ENCODE measurements at regions not wholly inside any gene's neighbourhood (a gene's known extent, or its start where the extent isn't known, plus 50 kb on each side); places are given as distances from the start of the nearest gene placed in this dataset.

DNA sequence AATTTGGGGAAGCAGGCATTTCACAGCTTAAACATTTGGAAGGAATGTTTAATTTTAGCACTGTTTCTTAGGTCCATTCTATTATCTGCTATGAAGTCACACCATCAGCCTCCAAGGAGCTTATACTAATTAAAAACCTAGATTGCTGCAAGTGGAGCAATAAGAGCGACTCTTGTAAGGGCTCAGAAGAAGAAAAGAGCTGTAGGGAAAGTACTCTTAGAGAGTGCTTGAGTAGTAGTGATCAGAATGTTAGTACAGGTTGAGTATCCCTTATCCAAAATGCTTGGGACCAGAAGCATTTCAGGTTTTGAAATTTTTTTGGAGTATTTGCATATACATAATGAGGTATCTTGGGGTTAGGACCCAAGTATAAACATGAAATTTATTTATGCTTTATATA lies 285.3 kb downstream of the UBE3D start:
- intact Hi-C loops (cut with micrococcal nuclease; ENCODE audit: unreplicated experiment), result no loop called here
- BruUV-seq (replicated peaks), result no TSS peak
- no peaks in the 10 kb centered on the region for H3K4me1 ChIP-seq (ENCODE audit: control insufficient read depth, insufficient read depth, low read length)
- no peaks in the 10 kb centered on the region for H3K79me2 ChIP-seq (ENCODE audit: control insufficient read depth, insufficient read depth, low read length)
- TF ChIP-seq, protein P1, sequence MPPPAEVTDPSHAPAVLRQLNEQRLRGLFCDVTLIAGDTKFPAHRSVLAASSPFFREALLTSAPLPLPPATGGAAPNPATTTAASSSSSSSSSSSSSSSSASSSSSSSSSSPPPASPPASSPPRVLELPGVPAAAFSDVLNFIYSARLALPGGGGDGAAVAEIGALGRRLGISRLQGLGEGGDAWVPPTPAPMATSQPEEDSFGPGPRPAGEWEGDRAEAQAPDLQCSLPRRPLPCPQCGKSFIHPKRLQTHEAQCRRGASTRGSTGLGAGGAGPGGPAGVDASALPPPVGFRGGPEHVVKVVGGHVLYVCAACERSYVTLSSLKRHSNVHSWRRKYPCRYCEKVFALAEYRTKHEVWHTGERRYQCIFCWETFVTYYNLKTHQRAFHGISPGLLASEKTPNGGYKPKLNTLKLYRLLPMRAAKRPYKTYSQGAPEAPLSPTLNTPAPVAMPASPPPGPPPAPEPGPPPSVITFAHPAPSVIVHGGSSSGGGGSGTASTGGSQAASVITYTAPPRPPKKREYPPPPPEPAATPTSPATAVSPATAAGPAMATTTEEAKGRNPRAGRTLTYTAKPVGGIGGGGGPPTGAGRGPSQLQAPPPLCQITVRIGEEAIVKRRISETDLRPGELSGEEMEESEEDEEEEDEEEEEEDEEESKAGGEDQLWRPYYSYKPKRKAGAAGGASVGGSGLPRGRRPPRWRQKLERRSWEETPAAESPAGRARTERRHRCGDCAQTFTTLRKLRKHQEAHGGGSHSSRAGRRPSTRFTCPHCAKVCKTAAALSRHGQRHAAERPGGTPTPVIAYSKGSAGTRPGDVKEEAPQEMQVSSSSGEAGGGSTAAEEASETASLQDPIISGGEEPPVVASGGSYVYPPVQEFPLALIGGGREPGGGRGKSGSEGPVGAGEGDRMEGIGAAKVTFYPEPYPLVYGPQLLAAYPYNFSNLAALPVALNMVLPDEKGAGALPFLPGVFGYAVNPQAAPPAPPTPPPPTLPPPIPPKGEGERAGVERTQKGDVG (CRISPR knock-in tag; IDR thresholded peaks at IDR 0.05), result no peak
- TF ChIP-seq ZNF274 (IDR thresholded peaks at IDR 0.05; ENCODE audit: insufficient read depth, insufficient read length), result no peak
- TF ChIP-seq NFXL1 (IDR thresholded peaks at IDR 0.05; ENCODE audit: borderline replicate concordance), result no peak
- no peak for TF ChIP-seq CHD4 (IDR thresholded peaks at IDR 0.05)
- no peak for TF ChIP-seq NR2C2 (IDR thresholded peaks at IDR 0.05; ENCODE audit: borderline replicate concordance, control insufficient read depth, insufficient read length, low read depth)
- no peak for TF ChIP-seq BACH1 (IDR thresholded peaks at IDR 0.05; ENCODE audit: borderline replicate concordance)
- no peak for TF ChIP-seq RUNX3 (IDR thresholded peaks at IDR 0.05; ENCODE audit: low read length)
- no peak for TF ChIP-seq MYB (IDR thresholded peaks at IDR 0.05; ENCODE audit: borderline replicate concordance, low read depth, low read length)
- TF ChIP-seq, protein P2, sequence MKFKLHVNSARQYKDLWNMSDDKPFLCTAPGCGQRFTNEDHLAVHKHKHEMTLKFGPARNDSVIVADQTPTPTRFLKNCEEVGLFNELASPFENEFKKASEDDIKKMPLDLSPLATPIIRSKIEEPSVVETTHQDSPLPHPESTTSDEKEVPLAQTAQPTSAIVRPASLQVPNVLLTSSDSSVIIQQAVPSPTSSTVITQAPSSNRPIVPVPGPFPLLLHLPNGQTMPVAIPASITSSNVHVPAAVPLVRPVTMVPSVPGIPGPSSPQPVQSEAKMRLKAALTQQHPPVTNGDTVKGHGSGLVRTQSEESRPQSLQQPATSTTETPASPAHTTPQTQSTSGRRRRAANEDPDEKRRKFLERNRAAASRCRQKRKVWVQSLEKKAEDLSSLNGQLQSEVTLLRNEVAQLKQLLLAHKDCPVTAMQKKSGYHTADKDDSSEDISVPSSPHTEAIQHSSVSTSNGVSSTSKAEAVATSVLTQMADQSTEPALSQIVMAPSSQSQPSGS (IDR thresholded peaks at IDR 0.05; ENCODE audit: low read length), result no peak
- TF ChIP-seq, protein P3, sequence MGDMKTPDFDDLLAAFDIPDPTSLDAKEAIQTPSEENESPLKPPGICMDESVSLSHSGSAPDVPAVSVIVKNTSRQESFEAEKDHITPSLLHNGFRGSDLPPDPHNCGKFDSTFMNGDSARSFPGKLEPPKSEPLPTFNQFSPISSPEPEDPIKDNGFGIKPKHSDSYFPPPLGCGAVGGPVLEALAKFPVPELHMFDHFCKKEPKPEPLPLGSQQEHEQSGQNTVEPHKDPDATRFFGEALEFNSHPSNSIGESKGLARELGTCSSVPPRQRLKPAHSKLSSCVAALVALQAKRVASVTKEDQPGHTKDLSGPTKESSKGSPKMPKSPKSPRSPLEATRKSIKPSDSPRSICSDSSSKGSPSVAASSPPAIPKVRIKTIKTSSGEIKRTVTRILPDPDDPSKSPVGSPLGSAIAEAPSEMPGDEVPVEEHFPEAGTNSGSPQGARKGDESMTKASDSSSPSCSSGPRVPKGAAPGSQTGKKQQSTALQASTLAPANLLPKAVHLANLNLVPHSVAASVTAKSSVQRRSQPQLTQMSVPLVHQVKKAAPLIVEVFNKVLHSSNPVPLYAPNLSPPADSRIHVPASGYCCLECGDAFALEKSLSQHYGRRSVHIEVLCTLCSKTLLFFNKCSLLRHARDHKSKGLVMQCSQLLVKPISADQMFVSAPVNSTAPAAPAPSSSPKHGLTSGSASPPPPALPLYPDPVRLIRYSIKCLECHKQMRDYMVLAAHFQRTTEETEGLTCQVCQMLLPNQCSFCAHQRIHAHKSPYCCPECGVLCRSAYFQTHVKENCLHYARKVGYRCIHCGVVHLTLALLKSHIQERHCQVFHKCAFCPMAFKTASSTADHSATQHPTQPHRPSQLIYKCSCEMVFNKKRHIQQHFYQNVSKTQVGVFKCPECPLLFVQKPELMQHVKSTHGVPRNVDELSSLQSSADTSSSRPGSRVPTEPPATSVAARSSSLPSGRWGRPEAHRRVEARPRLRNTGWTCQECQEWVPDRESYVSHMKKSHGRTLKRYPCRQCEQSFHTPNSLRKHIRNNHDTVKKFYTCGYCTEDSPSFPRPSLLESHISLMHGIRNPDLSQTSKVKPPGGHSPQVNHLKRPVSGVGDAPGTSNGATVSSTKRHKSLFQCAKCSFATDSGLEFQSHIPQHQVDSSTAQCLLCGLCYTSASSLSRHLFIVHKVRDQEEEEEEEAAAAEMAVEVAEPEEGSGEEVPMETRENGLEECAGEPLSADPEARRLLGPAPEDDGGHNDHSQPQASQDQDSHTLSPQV (IDR thresholded peaks at IDR 0.05), result no peak
- no peaks in the 10 kb centered on the region for H4K20me1 ChIP-seq (ENCODE audit: control insufficient read depth, insufficient read depth)
- FAIRE-seq, result no peak
- no peak for DNase-seq (ENCODE audit: low read depth, low spot score)
- no peak overlapping the region for H3K4me2 ChIP-seq (ENCODE audit: control insufficient read depth, insufficient read depth)
- H3K9me3 ChIP-seq (replicated peaks; ENCODE audit: control insufficient read depth, insufficient read depth, low read length), result no peaks in the 10 kb centered on the region
- H3K27me3 ChIP-seq (replicated peaks in 1 of 2; ENCODE audit: control insufficient read depth in 2 of 2, insufficient read depth in 2 of 2, low read length in 1 of 2), result no peaks in the 10 kb centered on the region
- RAD21 ChIA-PET (ENCODE audit: unreplicated experiment), result no interaction called here
- 0% methylated on average over 1 of the region's 1 CpG for WGBS (ENCODE audit: insufficient coverage, insufficient replicate concordance, low lambda C conversion rate, missing lambda C conversion rate)
- H3K4me3 ChIP-seq, result no peak overlapping the region
- H3K27ac ChIP-seq (ENCODE audit: control insufficient read depth, insufficient read depth), result no peak overlapping the region
- no peak overlapping the region for H2AFZ ChIP-seq (ENCODE audit: control insufficient read depth, low read depth, low read length)
- ATAC-seq, result no peak
- CTCF ChIA-PET, result no interaction called here
- POLR2A ChIA-PET, result no interaction called here
- SMC1A ChIA-PET (ENCODE audit: uncharacterized antibody, unreplicated experiment), result no interaction called here
- no peaks in the 10 kb centered on the region for H3K36me3 ChIP-seq (ENCODE audit: control insufficient read depth in 2 of 2, insufficient read depth in 2 of 2, low read length in 1 of 2)
- no peak overlapping the region for H3K9ac ChIP-seq (ENCODE audit: control insufficient read depth, insufficient read depth, low read length)
- in situ Hi-C loops (cut with MboI), result no loop called here
